ENCODE measurements at regions not wholly inside any gene's neighbourhood (a gene's known extent, or its start where the extent isn't known, plus 50 kb on each side); places are given as distances from the start of the nearest gene placed in this dataset.
"Not testable (repeated sequence)": the region's sequence is repeated elsewhere in the genome, so short reads cannot be mapped to it uniquely, and the experiment has no call there.

DNA sequence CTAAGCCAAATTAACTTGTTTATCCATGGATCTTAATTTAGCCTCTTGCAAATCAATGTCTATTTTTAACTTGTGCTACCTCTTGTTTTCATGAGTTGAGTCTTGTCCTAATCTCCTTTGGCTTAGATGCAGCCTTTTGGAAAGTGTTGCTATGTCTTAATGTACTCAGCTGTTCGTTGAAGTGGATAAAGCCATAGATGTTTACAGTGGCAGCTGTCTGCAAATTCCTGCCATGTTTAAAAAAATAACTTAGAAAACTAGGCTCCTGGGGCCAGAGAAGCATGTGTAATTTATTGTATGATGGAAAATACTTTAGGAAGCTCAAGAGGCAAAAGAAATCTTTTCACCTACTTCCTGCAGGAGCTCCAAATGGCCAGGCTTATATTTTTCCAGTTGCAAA lies 253.1 kb upstream of the RHOBTB1 start:
- DNase-seq (ENCODE audit: low read depth, low spot score): peak; percentile 0
- CTCF ChIA-PET: interaction anchor here (1.0 to 2.2 kb wide), 3 partner anchors 8 to 380 kb away, joined by 3 to 8 read pairs (median 4); no protein-coding TSS in a partner anchor
- TF ChIP-seq, protein P1, sequence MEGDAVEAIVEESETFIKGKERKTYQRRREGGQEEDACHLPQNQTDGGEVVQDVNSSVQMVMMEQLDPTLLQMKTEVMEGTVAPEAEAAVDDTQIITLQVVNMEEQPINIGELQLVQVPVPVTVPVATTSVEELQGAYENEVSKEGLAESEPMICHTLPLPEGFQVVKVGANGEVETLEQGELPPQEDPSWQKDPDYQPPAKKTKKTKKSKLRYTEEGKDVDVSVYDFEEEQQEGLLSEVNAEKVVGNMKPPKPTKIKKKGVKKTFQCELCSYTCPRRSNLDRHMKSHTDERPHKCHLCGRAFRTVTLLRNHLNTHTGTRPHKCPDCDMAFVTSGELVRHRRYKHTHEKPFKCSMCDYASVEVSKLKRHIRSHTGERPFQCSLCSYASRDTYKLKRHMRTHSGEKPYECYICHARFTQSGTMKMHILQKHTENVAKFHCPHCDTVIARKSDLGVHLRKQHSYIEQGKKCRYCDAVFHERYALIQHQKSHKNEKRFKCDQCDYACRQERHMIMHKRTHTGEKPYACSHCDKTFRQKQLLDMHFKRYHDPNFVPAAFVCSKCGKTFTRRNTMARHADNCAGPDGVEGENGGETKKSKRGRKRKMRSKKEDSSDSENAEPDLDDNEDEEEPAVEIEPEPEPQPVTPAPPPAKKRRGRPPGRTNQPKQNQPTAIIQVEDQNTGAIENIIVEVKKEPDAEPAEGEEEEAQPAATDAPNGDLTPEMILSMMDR (IDR thresholded peaks at IDR 0.05; ENCODE audit: insufficient read depth, low read length, missing control alignments): no peak
- H3K4me3 ChIP-seq (ENCODE audit: low read depth, low read length): no peak overlapping the region
- POLR2A ChIA-PET: no interaction called here

- ChIA-PET CTCF (no interaction called here), POLR2A (no interaction called here)
- TF ChIP-seq, protein P1 (IDR thresholded peaks at IDR 0.05; ENCODE audit: insufficient read depth, low read length, missing control alignments): no peak
- no peak overlapping the region for H3K4me3 ChIP-seq (ENCODE audit: low read depth, low read length)
- no peak for DNase-seq (ENCODE audit: low read depth, low spot score)
Measured at GRCh38 chr10:61195211-61195610, 251.2 kb upstream of the RHOBTB1 start.

DNA sequence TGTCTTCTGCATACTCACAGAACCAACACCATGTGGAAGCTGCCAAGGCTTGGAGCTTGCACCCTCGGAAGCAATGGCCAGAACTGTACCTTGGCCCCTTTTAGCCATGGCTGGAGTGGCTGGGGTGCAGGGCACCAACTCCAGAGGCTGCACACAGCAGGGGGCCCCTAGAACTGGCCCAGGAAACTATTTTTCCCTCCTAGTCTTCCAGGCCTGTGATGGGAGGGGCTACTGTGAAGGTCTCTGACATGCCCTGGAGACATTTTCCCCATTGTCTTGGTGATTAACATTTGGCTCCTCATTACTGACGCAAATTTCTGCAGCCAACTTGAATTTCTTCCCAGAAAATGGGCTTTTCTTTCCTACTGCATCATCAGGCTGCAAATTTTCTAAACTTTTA lies 248.6 kb upstream of the RHOBTB1 start:
- DNase-seq (ENCODE audit: low read depth, low spot score); POLR2A ChIA-PET; H3K4me3 ChIP-seq (ENCODE audit: low read depth, low read length): not testable (repeated sequence)
- CTCF ChIA-PET: interaction anchor here (4.5 kb wide), 1 partner anchor 374 kb away, joined by 41 read pairs; no protein-coding TSS in a partner anchor

- no peak overlapping the region for H3K4me3 ChIP-seq (ENCODE audit: low read depth, low read length)
- ChIA-PET CTCF (interaction anchor here (1.0 to 4.5 kb wide), 4 partner anchors 41 to 377 kb away, joined by 5 to 41 read pairs (median 8); no protein-coding TSS in a partner anchor), POLR2A (no interaction called here)
- TF ChIP-seq, protein P1 (IDR thresholded peaks at IDR 0.05; ENCODE audit: insufficient read depth, low read length, missing control alignments): no peak
- no peak for DNase-seq (ENCODE audit: low read depth, low spot score)
Measured at GRCh38 chr10:61192042-61192441, 248.1 kb upstream of the RHOBTB1 start.

DNA sequence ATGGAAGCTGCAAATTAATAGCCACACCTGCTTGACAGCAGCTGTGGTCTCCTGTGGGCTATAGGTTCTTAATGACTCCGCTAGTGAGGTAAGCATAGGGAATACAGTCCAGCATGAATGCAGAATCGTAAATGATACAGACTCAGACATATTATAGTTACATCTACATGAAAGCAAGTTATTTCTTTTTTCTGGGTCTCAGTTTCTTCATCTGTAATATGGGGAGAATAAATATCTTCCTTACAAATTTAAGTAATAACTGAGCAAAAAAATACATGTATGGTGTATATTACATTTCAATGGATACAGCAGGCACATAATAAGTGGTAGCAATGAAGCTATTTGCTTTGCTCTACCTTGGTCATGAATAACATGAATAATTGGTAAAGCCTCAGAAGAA lies 245.9 kb upstream of the RHOBTB1 start:
- CTCF ChIA-PET: interaction anchor here (0.7 to 4.5 kb wide), 22 partner anchors 8 to 561 kb away, joined by 3 to 41 read pairs (median 4); no protein-coding TSS in a partner anchor
- POLR2A ChIA-PET: no interaction called here
- H3K4me3 ChIP-seq (ENCODE audit: low read depth, low read length): no peak overlapping the region
- TF ChIP-seq, protein P1 (IDR thresholded peaks at IDR 0.05; ENCODE audit: insufficient read depth, low read length, missing control alignments): no peak
- no peak for DNase-seq (ENCODE audit: low read depth, low spot score)

- TF ChIP-seq, protein P1 (IDR thresholded peaks at IDR 0.05; ENCODE audit: insufficient read depth, low read length, missing control alignments): no peak
- CTCF ChIA-PET: interaction anchor here (0.7 to 4.5 kb wide), 5 partner anchors 11 to 370 kb away, joined by 3 to 41 read pairs (median 4); no protein-coding TSS in a partner anchor
- no peak overlapping the region for H3K4me3 ChIP-seq (ENCODE audit: low read depth, low read length)
- POLR2A ChIA-PET: no interaction called here
- no peak for DNase-seq (ENCODE audit: low read depth, low spot score)
Measured at GRCh38 chr10:61188691-61189090, 244.7 kb upstream of the RHOBTB1 start.

- POLR2A ChIA-PET: no interaction called here
- CTCF ChIA-PET: interaction anchor here (1.3 to 1.6 kb wide), 2 partner anchors 23 to 83 kb away, joined by 3 to 4 read pairs; no protein-coding TSS in a partner anchor
- TF ChIP-seq, protein P1 (IDR thresholded peaks at IDR 0.05; ENCODE audit: insufficient read depth, low read length, missing control alignments): no peak
- DNase-seq (ENCODE audit: low read depth, low spot score): no peak
- no peak overlapping the region for H3K4me3 ChIP-seq (ENCODE audit: low read depth, low read length)
Measured at GRCh38 chr10:61188101-61188500, 244.1 kb upstream of the RHOBTB1 start.

All from AG04449 (cell line).